HCT116 (cell line): ENCODE measurements at regions not wholly inside any gene's neighbourhood (a gene's known extent, or its start where the extent isn't known, plus 50 kb on each side); places are given as distances from the start of the nearest gene placed in this dataset.

Experiments used
- EZH2 ChIP-seq: fragments of 200-600 bp; sonication (generic); IDR thresholded peaks from 2 replicates; pipeline ENCODE4 v1.6.1; 2017; ENCODE audit warnings: antibody characterized with exemption, mixed run types
- TF ChIP-seq, protein P1 (sequence below), 3 experiments: fragments of 200-600 bp in 1 of 3; sonication (generic) in 1 of 3; IDR thresholded peaks in 2 of 3; conservative IDR thresholded peaks in 1 of 3; 2 replicates each; pipeline ENCODE4 v1.5.1; 2012 to 2017; ENCODE audit warnings: low read depth in 2 of 3, low read length in 2 of 3, antibody characterized with exemption in 1 of 3, borderline replicate concordance in 1 of 3, control low read depth in 1 of 3, mild to moderate bottlenecking in 1 of 3, mixed read lengths in 1 of 3, mixed run types in 1 of 3, moderate library complexity in 1 of 3; ENCODE audit not compliant: insufficient read depth in 1 of 3

GRCh38 chr5:31079668-31080067 is 113.8 kb upstream of the CDH6 start:
- TF ChIP-seq, protein P1, sequence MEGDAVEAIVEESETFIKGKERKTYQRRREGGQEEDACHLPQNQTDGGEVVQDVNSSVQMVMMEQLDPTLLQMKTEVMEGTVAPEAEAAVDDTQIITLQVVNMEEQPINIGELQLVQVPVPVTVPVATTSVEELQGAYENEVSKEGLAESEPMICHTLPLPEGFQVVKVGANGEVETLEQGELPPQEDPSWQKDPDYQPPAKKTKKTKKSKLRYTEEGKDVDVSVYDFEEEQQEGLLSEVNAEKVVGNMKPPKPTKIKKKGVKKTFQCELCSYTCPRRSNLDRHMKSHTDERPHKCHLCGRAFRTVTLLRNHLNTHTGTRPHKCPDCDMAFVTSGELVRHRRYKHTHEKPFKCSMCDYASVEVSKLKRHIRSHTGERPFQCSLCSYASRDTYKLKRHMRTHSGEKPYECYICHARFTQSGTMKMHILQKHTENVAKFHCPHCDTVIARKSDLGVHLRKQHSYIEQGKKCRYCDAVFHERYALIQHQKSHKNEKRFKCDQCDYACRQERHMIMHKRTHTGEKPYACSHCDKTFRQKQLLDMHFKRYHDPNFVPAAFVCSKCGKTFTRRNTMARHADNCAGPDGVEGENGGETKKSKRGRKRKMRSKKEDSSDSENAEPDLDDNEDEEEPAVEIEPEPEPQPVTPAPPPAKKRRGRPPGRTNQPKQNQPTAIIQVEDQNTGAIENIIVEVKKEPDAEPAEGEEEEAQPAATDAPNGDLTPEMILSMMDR (IDR thresholded peaks at IDR 0.05 in 2 of 3, conservative IDR thresholded peaks at IDR 0.05 in 1 of 3; ENCODE audit: borderline replicate concordance in 1 of 3, insufficient read depth in 1 of 3, low read depth in 2 of 3, low read length in 2 of 3) = no peak
- no peak for TF ChIP-seq EZH2
